ENCODE measurements at regions not wholly inside any gene's neighbourhood (a gene's known extent, or its start where the extent isn't known, plus 50 kb on each side); places are given as distances from the start of the nearest gene placed in this dataset.

GRCh38 chrX:36803151-36803550, 205.0 kb upstream of the FAM47C start:
- intact Hi-C loops (cut with DNase I; ENCODE audit: low total_unique reads): no loop called here
- Histone ChIP-seq H3K36me3 (no peaks in the 10 kb centered on the region), H3K4me3 (no peak overlapping the region), H3K4me1 (no peaks in the 10 kb centered on the region), H3K27me3 (no peaks in the 10 kb centered on the region), H3K27ac (no peak overlapping the region), H3K9me3 (no peaks in the 10 kb centered on the region)
- TF ChIP-seq, protein P1, sequence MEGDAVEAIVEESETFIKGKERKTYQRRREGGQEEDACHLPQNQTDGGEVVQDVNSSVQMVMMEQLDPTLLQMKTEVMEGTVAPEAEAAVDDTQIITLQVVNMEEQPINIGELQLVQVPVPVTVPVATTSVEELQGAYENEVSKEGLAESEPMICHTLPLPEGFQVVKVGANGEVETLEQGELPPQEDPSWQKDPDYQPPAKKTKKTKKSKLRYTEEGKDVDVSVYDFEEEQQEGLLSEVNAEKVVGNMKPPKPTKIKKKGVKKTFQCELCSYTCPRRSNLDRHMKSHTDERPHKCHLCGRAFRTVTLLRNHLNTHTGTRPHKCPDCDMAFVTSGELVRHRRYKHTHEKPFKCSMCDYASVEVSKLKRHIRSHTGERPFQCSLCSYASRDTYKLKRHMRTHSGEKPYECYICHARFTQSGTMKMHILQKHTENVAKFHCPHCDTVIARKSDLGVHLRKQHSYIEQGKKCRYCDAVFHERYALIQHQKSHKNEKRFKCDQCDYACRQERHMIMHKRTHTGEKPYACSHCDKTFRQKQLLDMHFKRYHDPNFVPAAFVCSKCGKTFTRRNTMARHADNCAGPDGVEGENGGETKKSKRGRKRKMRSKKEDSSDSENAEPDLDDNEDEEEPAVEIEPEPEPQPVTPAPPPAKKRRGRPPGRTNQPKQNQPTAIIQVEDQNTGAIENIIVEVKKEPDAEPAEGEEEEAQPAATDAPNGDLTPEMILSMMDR (IDR thresholded peaks at IDR 0.05): no peak
- no peak for DNase-seq

- no peaks in the 10 kb centered on the region for H3K4me1 ChIP-seq
- TF ChIP-seq, protein P1 (IDR thresholded peaks at IDR 0.05): no peak
- DNase-seq: no peak
- H3K4me3 ChIP-seq: no peak overlapping the region
- no peaks in the 10 kb centered on the region for H3K36me3 ChIP-seq
- no peaks in the 10 kb centered on the region for H3K9me3 ChIP-seq
- intact Hi-C loops (cut with DNase I; ENCODE audit: low total_unique reads): no loop called here
- H3K27ac ChIP-seq: no peak overlapping the region
- H3K27me3 ChIP-seq: no peaks in the 10 kb centered on the region
Observed at GRCh38 chrX:36804066-36804465, 204.1 kb upstream of the FAM47C start.

DNA sequence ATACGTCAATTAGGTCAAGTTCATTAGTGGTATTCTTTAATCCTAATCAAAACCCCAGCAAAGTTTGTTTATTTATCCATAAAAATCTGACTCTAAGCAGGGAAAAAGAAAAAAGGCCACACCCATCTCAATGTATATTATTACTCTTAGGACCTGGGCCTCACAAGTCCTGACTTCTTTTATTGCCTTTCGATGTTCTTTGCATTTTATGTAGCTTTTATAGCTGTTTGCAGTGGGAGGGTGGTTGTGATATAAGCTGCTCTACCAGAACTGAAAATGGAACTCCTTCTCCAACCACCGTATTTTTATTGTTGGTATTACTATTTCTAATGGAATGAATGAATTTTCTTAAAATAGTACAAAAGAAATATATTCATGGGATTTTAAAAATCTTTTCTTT, 163.3 kb upstream of the FAM47C start:
- no peaks in the 10 kb centered on the region for H3K36me3 ChIP-seq
- intact Hi-C loops (cut with DNase I; ENCODE audit: low total_unique reads): no loop called here
- no peaks in the 10 kb centered on the region for H3K27me3 ChIP-seq
- no peak for DNase-seq
- H3K27ac ChIP-seq: no peak overlapping the region
- H3K9me3 ChIP-seq: no peaks in the 10 kb centered on the region
- H3K4me1 ChIP-seq: no peaks in the 10 kb centered on the region
- H3K4me3 ChIP-seq: no peak overlapping the region
- TF ChIP-seq, protein P1 (IDR thresholded peaks at IDR 0.05): no peak

DNA sequence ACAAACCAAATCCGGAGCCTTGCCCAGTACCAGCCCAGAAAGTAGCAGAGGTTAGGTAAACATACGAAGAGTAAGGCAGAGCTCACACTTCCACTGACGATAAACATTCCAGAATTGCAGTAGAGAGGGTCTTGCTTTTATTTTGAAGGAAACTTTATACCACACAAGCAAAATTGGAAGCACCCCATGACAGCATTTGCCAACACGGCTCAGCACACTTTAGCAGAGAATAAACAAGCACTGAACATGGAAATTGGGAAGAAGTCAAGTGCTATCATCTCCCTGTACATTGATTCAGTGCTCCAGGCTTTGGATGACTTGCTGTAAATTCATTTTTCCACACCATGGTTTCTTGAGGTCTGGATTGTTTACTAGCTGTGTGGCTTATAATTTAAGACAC, 160.7 kb upstream of the FAM47C start:
- Histone ChIP-seq H3K9me3 (no peaks in the 10 kb centered on the region), H3K27ac (no peak overlapping the region), H3K4me3 (no peak overlapping the region), H3K4me1 (no peaks in the 10 kb centered on the region), H3K27me3 (no peaks in the 10 kb centered on the region), H3K36me3 (no peaks in the 10 kb centered on the region)
- TF ChIP-seq, protein P1 (IDR thresholded peaks at IDR 0.05): no peak
- DNase-seq: no peak
- intact Hi-C loops (cut with DNase I; ENCODE audit: low total_unique reads): no loop called here

DNA sequence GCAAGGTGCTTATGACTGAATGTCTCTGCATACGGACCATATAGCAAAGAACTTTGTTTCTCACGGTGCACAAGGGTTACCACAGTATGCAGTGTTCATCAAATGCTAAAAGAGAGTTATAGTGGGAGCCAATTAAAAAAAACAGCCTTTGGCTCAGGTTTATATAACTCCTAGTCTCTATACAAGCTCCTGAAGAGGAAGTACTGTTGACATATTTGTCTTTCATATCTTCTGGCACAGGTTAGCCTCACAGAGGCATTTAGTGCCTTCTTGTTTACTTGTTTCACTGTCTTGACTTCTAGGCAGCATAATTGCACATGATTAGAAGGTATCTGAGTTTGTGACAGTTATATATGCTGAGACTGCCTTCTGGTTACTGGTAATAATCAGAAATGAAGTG, 158.8 kb upstream of the FAM47C start:
- no peak overlapping the region for H3K27ac ChIP-seq
- H3K9me3 ChIP-seq: no peaks in the 10 kb centered on the region
- no peak overlapping the region for H3K4me3 ChIP-seq
- no peaks in the 10 kb centered on the region for H3K36me3 ChIP-seq
- H3K4me1 ChIP-seq: no peaks in the 10 kb centered on the region
- no peak for DNase-seq
- no peaks in the 10 kb centered on the region for H3K27me3 ChIP-seq
- intact Hi-C loops (cut with DNase I; ENCODE audit: low total_unique reads): no loop called here
- TF ChIP-seq, protein P1 (IDR thresholded peaks at IDR 0.05): no peak

- Histone ChIP-seq H3K4me3 (no peak overlapping the region), H3K4me1 (no peaks in the 10 kb centered on the region), H3K9me3 (no peaks in the 10 kb centered on the region), H3K27me3 (no peaks in the 10 kb centered on the region), H3K36me3 (no peaks in the 10 kb centered on the region), H3K27ac (no peak overlapping the region)
- TF ChIP-seq, protein P1 (IDR thresholded peaks at IDR 0.05): no peak
- no peak for DNase-seq
- intact Hi-C loops (cut with DNase I; ENCODE audit: low total_unique reads): no loop called here
Observed at GRCh38 chrX:36856849-36857248, 151.3 kb upstream of the FAM47C start.
